ELF-1 (cell line): ENCODE measurements at regions not wholly inside any gene's neighbourhood (a gene's known extent, or its start where the extent isn't known, plus 50 kb on each side); places are given as distances from the start of the nearest gene placed in this dataset.
"Not testable (repeated sequence)": the region's sequence is repeated elsewhere in the genome, so short reads cannot be mapped to it uniquely, and the experiment has no call there.

ENCODE experiments used
- DNase-seq: peaks from one replicate; pipeline ENCODE4 v3.0.0-alpha.2; 2016; ENCODE audit warnings: low read depth, low spot score

GRCh38 chr7:142568435-142569097 is 180.7 kb upstream of the PRSS1 start:
- no peak for DNase-seq

- DNase-seq = no peak
These were observed 181.8 kb upstream of the PRSS1 start for GRCh38 chr7:142567201-142568075.

- no peak for DNase-seq
These were observed 183.0 kb upstream of the PRSS1 start for GRCh38 chr7:142566271-142566670.

- DNase-seq = not testable (repeated sequence)
These were observed 185.1 kb upstream of the PRSS1 start for GRCh38 chr7:142564125-142564524.

GRCh38 chr7:142563470-142563869 is 185.8 kb upstream of the PRSS1 start:
- DNase-seq = no peak

GRCh38 chr7:142562688-142563087 is 186.6 kb upstream of the PRSS1 start:
- no peak for DNase-seq

GRCh38 chr7:142561396-142561795 is 187.9 kb upstream of the PRSS1 start:
- DNase-seq = not testable (repeated sequence)

- DNase-seq = not testable (repeated sequence)
These were observed 188.5 kb upstream of the PRSS1 start for GRCh38 chr7:142560770-142561169.

GRCh38 chr7:142560166-142560565 is 189.1 kb upstream of the PRSS1 start:
- no peak for DNase-seq

GRCh38 chr7:142557971-142558582 is 191.2 kb upstream of the PRSS1 start:
- peak; percentile 62 for DNase-seq

GRCh38 chr7:142556740-142557139 is 192.5 kb upstream of the PRSS1 start:
- DNase-seq = peak; percentile 82

- DNase-seq = no peak
These were observed 194.4 kb upstream of the PRSS1 start for GRCh38 chr7:142554560-142555532.

GRCh38 chr7:142553216-142553615 is 196.1 kb upstream of the PRSS1 start:
- DNase-seq = no peak

GRCh38 chr7:142548978-142549377 is 200.3 kb upstream of the PRSS1 start:
- DNase-seq = no peak

GRCh38 chr7:142546452-142546851 is 202.8 kb upstream of the PRSS1 start:
- DNase-seq = no peak

- no peak for DNase-seq
These were observed 206.3 kb upstream of the PRSS1 start for GRCh38 chr7:142542942-142543341.

GRCh38 chr7:142542105-142542504 is 207.2 kb upstream of the PRSS1 start:
- DNase-seq = no peak

GRCh38 chr7:142540371-142540770 is 208.9 kb upstream of the PRSS1 start:
- DNase-seq = no peak

GRCh38 chr7:142539901-142540300 is 209.4 kb upstream of the PRSS1 start:
- no peak for DNase-seq

- no peak for DNase-seq
These were observed 211.5 kb upstream of the PRSS1 start for GRCh38 chr7:142537760-142538159.

- peak; percentile 73 for DNase-seq
These were observed 214.0 kb upstream of the PRSS1 start for GRCh38 chr7:142535123-142535779.
